ENCODE measurements at regions not wholly inside any gene's neighbourhood (a gene's known extent, or its start where the extent isn't known, plus 50 kb on each side); places are given as distances from the start of the nearest gene placed in this dataset.

GRCh38 chr7:145957160-145957890, 159.3 kb upstream of the CNTNAP2 start:
- in situ Hi-C loops (cut with HindIII; ENCODE audit: low sequenced_read_pairs) = no loop called here
- DNase-seq (ENCODE audit: low spot score) = no peak

GRCh38 chr7:145951566-145951965, 165.0 kb upstream of the CNTNAP2 start:
- no peak for DNase-seq (ENCODE audit: low spot score)
- in situ Hi-C loops (cut with HindIII; ENCODE audit: low sequenced_read_pairs) = no loop called here

DNA sequence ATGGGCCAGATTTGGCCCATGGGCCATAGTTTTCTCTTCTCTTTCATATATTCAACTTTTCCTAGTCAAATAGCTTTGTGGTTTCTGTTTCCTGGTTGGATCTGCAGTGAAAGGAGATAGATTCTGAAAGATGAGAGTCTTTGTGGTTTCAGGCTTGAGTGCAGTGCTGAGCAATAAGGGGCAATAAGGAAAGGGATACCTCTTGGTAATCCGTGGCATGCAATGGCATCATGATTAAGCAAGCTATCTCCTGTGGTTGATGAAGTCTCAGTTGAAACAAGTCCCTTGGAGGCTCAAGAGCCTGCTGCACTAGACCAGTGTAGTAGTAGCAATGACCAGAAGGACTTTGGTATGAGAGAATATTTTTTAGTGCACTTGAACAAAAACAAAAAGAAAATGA, 187.7 kb upstream of the CNTNAP2 start:
- in situ Hi-C loops (cut with HindIII; ENCODE audit: low sequenced_read_pairs) = no loop called here
- DNase-seq (ENCODE audit: low spot score) = no peak

DNA sequence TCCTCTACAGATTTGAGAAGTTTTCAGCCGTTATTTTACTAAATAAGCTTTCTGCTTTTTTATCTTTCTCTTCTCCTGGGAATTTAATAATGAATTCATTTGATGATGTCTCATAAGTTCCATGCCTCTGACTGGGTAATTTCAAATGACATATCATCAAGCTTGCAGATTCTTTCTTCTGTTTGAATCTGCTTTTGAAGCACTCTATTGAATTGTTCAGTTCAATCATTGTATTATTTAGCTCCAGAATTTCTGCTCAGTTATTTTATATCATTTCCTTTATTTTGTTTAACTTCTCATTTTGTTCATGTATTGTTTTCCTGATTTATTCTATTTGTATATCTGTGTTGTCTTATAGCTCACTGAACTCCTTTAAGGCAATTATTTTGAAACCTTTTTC, 196.9 kb upstream of the CNTNAP2 start:
- no peak for DNase-seq (ENCODE audit: low spot score)
- in situ Hi-C loops (cut with HindIII; ENCODE audit: low sequenced_read_pairs) = no loop called here

DNA sequence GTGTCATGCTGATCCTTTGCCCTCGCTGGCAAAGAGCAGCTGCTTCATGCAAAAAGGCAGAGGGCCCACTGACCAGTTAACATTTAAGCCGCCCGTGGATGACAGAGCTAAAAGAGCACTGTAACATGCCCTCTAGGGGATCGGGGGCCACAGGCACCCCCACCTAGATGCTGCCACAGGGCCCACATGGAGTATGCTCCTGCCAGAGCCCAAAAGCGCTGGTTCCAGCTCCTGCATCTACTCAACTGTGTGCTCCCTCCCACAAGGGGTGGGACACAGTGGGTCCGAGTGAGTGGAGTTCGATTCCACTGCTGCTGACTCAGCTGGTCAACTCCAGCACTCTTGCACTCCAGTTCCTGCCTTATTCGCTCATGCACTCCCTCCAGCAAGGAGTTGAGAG, 199.8 kb upstream of the CNTNAP2 start:
- no peak for DNase-seq (ENCODE audit: low spot score)
- in situ Hi-C loops (cut with HindIII; ENCODE audit: low sequenced_read_pairs) = no loop called here

DNA sequence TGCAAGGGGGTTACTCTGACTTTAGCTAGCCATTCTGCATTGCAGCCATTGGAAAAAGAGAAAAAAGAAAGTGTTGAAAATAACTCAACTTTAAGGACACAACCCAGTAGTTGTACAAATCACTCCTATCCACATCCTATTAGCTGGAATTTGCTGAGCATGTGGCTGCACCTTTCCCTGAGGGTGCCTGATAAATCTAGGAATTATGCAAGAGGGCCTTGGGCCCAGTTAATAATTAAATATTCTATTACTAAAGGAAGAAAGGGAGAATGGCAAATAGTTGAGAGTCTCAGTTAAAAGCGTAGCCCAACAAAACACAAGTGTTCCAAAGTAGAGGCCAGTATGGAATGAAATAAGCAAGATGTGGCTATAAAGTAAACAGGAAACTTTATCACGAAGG, 200.9 kb upstream of the CNTNAP2 start:
- no peak for DNase-seq (ENCODE audit: low spot score)
- in situ Hi-C loops (cut with HindIII; ENCODE audit: low sequenced_read_pairs) = no loop called here

- in situ Hi-C loops (cut with HindIII; ENCODE audit: low sequenced_read_pairs) = no loop called here
- DNase-seq (ENCODE audit: low spot score) = no peak
Measured at GRCh38 chr7:145909991-145910513, 206.5 kb upstream of the CNTNAP2 start.

- in situ Hi-C loops (cut with HindIII; ENCODE audit: low sequenced_read_pairs) = no loop called here
- DNase-seq (ENCODE audit: low spot score) = no peak
Measured at GRCh38 chr7:145903658-145904057, 212.9 kb upstream of the CNTNAP2 start.

DNA sequence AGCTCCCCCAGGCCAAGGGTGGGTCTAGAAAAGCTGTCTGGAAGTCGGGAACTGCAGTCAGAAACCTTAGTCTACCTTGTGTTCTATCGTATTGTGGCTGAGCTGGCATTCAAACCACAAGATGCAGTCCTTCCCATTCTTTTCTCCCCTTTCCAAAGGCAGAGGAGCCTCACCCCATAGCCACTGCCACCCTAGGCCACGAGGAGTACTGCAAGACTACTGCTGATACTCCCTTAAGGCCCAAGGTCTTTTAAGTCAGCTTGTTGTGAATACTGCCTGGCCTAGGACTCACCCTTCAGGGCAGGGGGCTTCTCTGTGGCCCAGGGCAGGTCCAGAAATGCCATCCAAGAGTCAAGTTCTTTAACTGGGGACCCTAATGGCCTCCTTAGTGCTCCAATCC, 214.5 kb upstream of the CNTNAP2 start:
- no peak for DNase-seq (ENCODE audit: low spot score)
- in situ Hi-C loops (cut with HindIII; ENCODE audit: low sequenced_read_pairs) = no loop called here

- in situ Hi-C loops (cut with HindIII; ENCODE audit: low sequenced_read_pairs) = no loop called here
- DNase-seq (ENCODE audit: low spot score) = no peak
Measured at GRCh38 chr7:145899938-145900337, 216.7 kb upstream of the CNTNAP2 start.

DNA sequence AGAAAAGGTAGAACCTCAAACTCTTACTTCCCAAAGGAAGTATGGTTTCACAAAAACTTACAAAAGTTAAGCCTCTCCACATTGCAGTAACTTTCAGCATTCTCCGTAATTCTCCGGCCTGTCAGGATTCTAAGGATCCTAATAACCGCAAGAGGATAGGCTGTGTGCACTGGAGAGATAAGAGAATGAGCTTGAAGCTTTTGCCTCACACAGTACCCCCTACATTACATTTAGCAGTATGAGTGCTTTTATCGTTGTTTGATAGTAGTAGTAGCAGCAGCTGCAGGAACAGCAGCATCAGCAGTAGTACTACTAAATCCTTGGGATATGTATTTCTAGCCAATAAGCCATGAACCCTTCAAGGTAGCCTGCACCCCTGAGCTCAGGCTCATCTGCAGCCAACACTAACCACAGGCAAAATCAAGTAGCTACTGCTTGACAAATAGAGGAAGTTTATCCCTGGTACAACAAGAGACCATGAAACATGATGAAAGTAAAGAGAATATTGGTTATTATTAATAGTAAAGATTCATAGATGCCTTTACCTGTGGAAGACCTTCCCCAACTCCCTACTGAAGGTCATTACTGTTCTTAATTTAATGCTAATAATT, 222.6 kb upstream of the CNTNAP2 start:
- DNase-seq (ENCODE audit: low spot score) = no peak
- in situ Hi-C loops (cut with HindIII; ENCODE audit: low sequenced_read_pairs) = no loop called here

- in situ Hi-C loops (cut with HindIII; ENCODE audit: low sequenced_read_pairs) = no loop called here
- no peak for DNase-seq (ENCODE audit: low spot score)
Measured at GRCh38 chr7:145884716-145885514, 231.7 kb upstream of the CNTNAP2 start.

DNA sequence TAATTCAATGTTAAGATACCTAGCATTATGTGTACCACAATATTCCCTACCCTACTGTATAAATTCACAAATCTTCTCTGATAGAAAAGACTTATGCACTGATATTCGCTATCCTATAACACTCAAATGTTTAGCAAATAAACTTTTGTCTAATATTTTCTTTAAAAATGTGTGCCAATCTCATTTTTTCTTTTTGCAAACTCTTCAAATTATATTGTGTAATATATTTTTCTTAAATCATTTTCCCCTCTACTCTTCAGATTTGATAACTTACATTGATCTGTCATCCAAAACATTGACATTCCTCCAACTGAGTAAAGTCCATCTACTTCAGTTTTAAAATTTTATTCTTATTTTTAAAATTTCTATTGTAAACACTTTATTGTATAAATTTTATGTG, 240.2 kb upstream of the CNTNAP2 start:
- in situ Hi-C loops (cut with HindIII; ENCODE audit: low sequenced_read_pairs) = no loop called here
- DNase-seq (ENCODE audit: low spot score) = no peak

GRCh38 chr7:145875267-145875666, 241.3 kb upstream of the CNTNAP2 start:
- in situ Hi-C loops (cut with HindIII; ENCODE audit: low sequenced_read_pairs) = no loop called here
- DNase-seq (ENCODE audit: low spot score) = no peak

DNA sequence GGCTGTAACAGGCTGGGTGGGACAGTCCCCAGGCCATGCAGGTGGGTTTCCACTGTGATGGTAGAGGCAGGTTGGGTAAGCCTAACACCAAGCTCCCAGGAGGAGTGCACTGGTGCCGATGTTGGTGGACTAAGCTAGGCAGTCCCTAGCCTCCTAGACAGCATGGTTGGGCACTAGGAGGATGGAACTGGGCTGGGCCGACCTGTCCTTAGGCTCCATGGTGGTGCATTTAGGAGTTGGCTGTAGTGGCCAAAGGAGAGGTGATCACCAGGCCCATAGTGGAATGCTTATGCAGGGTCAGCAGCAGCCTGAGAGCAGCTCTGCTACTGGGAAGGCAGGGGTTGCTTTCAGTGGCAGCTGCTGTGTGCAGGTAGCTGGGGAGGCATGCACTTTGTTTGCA, 247.7 kb upstream of the CNTNAP2 start:
- in situ Hi-C loops (cut with HindIII; ENCODE audit: low sequenced_read_pairs) = no loop called here
- no peak for DNase-seq (ENCODE audit: low spot score)

- in situ Hi-C loops (cut with HindIII; ENCODE audit: low sequenced_read_pairs) = no loop called here
- no peak for DNase-seq (ENCODE audit: low spot score)
Measured at GRCh38 chr7:145862212-145862611, 254.4 kb upstream of the CNTNAP2 start.

DNA sequence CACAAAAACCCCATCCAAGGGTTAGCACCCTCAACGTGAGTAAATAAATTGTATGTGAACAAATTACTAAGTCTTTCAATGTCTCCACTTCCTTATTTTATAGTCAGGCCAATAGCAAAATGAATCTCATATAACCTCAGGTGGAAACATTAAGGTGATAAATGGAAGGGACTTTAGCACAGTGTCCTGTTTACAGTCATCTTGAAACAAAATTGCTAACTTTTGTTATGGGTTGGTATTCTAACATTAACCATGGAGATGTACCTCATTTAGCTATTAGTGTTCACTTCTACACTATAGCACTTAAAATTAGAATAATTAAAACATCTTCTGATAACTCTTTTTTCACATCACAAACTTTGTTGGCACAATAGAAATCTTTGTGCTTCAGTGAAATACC, 255.8 kb upstream of the CNTNAP2 start:
- in situ Hi-C loops (cut with HindIII; ENCODE audit: low sequenced_read_pairs) = no loop called here
- no peak for DNase-seq (ENCODE audit: low spot score)

GRCh38 chr7:145850636-145851035, 266.0 kb upstream of the CNTNAP2 start:
- in situ Hi-C loops (cut with HindIII; ENCODE audit: low sequenced_read_pairs) = no loop called here
- DNase-seq (ENCODE audit: low spot score) = no peak

GRCh38 chr7:145848691-145849090, 267.9 kb upstream of the CNTNAP2 start:
- DNase-seq (ENCODE audit: low spot score) = no peak
- in situ Hi-C loops (cut with HindIII; ENCODE audit: low sequenced_read_pairs) = no loop called here

DNA sequence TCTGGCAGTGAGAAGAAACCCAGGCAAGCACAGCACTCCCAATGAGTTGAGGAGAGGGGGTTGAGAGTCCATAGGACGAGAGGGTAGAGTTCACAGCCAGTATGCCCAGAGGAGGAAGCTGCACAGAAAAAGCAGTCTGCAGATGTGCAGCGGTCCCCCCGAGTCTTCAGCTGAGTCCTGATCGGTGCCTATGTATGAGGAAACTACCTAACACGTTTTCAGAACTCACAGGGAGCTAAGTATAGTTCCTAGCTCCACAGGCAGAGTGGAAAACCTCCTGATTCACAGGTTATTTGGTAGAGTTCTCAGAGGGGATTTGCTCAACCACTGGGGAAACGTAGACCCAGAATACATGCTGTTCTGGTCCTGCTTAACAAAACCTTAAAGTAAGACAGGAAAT, 271.3 kb upstream of the CNTNAP2 start:
- in situ Hi-C loops (cut with HindIII; ENCODE audit: low sequenced_read_pairs) = no loop called here
- no peak for DNase-seq (ENCODE audit: low spot score)
